ENCODE measurements at regions not wholly inside any gene's neighbourhood (a gene's known extent, or its start where the extent isn't known, plus 50 kb on each side); places are given as distances from the start of the nearest gene placed in this dataset.

DNA sequence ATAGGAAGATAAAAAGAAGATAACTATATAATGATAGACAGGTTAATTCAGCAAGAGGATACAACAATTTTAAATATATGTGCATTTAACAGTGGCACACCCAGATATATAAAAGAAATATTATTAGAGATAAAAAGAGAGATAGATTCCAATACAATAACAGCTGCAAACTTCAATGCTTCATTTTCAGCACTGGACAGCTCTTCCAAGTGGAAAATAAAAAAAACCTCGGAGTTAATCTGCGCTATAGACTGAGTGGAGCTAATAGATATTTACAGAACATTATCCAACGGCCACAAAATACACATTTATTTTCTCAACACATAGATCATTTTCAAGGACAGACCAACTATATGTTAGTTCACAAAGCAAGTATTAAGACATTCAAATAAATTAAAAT, 1229.5 kb upstream of the CDH6 start:
- Histone ChIP-seq H3K27me3 (ENCODE audit: insufficient read depth, poor library complexity, severe bottlenecking) (peaks cover 14% of the 10 kb centered on the region), H3K27ac (ENCODE audit: poor library complexity, severe bottlenecking) (no peak overlapping the region), H3K9me3 (ENCODE audit: severe bottlenecking) (no peaks in the 10 kb centered on the region), H3K36me3 (ENCODE audit: low read depth) (no peaks in the 10 kb centered on the region), H3K4me1 (ENCODE audit: insufficient read depth, poor library complexity, severe bottlenecking) (no peaks in the 10 kb centered on the region), H3K4me3 (ENCODE audit: severe bottlenecking) (no peak overlapping the region)
- ATAC-seq (ENCODE audit: low read depth) (no peak), DNase-seq (ENCODE audit: low spot score) (no peak)
- TF ChIP-seq, protein P1, sequence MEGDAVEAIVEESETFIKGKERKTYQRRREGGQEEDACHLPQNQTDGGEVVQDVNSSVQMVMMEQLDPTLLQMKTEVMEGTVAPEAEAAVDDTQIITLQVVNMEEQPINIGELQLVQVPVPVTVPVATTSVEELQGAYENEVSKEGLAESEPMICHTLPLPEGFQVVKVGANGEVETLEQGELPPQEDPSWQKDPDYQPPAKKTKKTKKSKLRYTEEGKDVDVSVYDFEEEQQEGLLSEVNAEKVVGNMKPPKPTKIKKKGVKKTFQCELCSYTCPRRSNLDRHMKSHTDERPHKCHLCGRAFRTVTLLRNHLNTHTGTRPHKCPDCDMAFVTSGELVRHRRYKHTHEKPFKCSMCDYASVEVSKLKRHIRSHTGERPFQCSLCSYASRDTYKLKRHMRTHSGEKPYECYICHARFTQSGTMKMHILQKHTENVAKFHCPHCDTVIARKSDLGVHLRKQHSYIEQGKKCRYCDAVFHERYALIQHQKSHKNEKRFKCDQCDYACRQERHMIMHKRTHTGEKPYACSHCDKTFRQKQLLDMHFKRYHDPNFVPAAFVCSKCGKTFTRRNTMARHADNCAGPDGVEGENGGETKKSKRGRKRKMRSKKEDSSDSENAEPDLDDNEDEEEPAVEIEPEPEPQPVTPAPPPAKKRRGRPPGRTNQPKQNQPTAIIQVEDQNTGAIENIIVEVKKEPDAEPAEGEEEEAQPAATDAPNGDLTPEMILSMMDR (IDR thresholded peaks at IDR 0.05; ENCODE audit: poor library complexity, severe bottlenecking): no peak

DNA sequence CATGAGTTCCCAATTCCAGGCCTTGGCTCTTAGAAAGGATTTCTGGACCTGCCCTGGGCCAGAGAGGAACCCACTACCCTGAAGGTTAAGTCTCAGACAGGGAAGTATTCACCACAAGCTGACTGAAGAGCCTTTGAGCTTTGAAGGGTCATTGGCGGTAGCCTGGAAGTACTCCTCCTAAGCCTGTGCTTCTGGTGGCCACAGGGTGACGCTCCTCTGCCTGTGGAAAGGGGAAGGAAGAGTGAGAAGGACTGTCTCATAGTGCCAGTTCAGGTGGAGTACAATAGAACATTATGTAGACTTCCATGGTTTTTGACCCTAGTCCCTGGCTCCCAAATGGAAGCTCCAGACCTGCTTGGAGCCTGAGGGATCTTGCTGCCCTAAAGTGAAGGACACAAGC, 1233.2 kb upstream of the CDH6 start:
- TF ChIP-seq, protein P1 (IDR thresholded peaks at IDR 0.05; ENCODE audit: poor library complexity, severe bottlenecking): no peak
- no peaks in the 10 kb centered on the region for H3K4me1 ChIP-seq (ENCODE audit: insufficient read depth, poor library complexity, severe bottlenecking)
- no peaks in the 10 kb centered on the region for H3K36me3 ChIP-seq (ENCODE audit: low read depth)
- H3K27ac ChIP-seq (ENCODE audit: poor library complexity, severe bottlenecking): no peak overlapping the region
- DNase-seq (ENCODE audit: low spot score) (no peak), ATAC-seq (ENCODE audit: low read depth) (no peak)
- H3K27me3 ChIP-seq (ENCODE audit: insufficient read depth, poor library complexity, severe bottlenecking): peaks cover 12% of the 10 kb centered on the region
- H3K4me3 ChIP-seq (ENCODE audit: severe bottlenecking): no peak overlapping the region
- no peaks in the 10 kb centered on the region for H3K9me3 ChIP-seq (ENCODE audit: severe bottlenecking)

DNA sequence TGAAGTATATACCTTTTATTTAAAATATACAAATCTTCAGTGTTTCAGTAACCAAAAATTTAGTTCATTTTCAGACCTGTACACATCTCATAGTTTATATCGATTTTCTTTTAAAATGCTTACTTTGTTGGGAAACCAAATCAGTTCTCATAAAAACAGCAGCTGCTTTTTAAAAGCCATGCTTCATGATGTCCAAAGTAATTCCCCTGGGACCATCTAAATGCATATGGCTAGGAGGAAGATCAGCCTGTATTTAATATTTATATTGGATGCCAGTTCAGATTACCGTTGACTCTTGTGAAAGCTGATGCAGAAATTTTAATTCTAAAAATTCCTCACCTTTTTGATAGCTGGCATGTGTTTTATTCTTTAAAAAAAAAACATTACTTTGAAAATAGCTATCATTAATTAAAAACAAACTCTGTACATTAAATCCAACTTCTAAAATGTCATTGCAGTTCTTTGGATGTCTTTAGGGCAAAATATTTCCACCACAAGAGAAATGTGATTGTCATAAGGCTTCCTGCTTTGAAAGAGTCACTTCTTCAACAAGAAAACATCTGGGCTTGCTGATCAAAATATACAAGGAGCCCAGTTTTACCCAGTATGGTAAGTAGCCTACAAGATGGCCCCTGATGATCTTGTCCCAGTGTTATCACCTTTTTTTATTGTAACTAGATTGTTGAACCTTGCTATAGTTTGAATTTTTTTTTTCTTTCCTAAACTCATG, 1242.9 kb upstream of the CDH6 start:
- H3K36me3 ChIP-seq (ENCODE audit: low read depth): no peaks in the 10 kb centered on the region
- no peak for DNase-seq (ENCODE audit: low spot score)
- no peak overlapping the region for H3K4me3 ChIP-seq (ENCODE audit: severe bottlenecking)
- TF ChIP-seq, protein P1 (IDR thresholded peaks at IDR 0.05; ENCODE audit: poor library complexity, severe bottlenecking): no peak
- no peaks in the 10 kb centered on the region for H3K27me3 ChIP-seq (ENCODE audit: insufficient read depth, poor library complexity, severe bottlenecking)
- no peaks in the 10 kb centered on the region for H3K9me3 ChIP-seq (ENCODE audit: severe bottlenecking)
- no peak overlapping the region for H3K27ac ChIP-seq (ENCODE audit: poor library complexity, severe bottlenecking)
- ATAC-seq (ENCODE audit: low read depth): no peak
- no peaks in the 10 kb centered on the region for H3K4me1 ChIP-seq (ENCODE audit: insufficient read depth, poor library complexity, severe bottlenecking)

DNA sequence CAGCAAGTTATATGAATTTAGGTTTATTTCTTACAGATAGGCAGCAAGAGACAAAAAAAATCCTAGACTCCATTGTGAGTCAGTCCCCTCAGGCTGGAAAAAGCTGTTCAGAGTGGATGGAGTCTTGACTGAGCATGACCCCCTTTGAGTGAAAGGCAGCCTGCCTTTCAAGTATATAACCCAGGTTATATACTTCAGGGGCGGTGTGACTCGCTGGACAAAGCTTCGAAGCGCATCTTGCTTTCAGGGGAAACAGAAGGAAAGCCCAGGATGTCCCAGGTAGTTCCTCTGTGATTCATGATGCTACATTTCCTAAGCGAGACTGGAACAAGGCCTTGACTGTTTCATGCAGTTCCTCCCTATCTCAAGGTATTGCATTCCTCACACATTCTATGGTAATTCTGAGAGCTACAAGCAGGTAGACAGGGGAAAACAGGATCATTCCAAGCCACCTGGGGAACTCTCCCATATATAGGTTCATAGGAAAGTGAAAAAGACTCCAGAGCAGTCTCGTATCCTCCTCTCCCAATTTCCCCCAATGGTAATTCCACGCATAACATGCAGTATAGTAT, 1244.1 kb upstream of the CDH6 start:
- Histone ChIP-seq H3K4me1 (ENCODE audit: insufficient read depth, poor library complexity, severe bottlenecking) (no peaks in the 10 kb centered on the region), H3K27ac (ENCODE audit: poor library complexity, severe bottlenecking) (no peak overlapping the region), H3K36me3 (ENCODE audit: low read depth) (no peaks in the 10 kb centered on the region), H3K4me3 (ENCODE audit: severe bottlenecking) (no peak overlapping the region), H3K27me3 (ENCODE audit: insufficient read depth, poor library complexity, severe bottlenecking) (no peaks in the 10 kb centered on the region), H3K9me3 (ENCODE audit: severe bottlenecking) (no peaks in the 10 kb centered on the region)
- DNase-seq (ENCODE audit: low spot score) (no peak), ATAC-seq (ENCODE audit: low read depth) (peak; percentile 29; the same call in 2 of the 3 replicates)
- TF ChIP-seq, protein P1 (IDR thresholded peaks at IDR 0.05; ENCODE audit: poor library complexity, severe bottlenecking): no peak

DNA sequence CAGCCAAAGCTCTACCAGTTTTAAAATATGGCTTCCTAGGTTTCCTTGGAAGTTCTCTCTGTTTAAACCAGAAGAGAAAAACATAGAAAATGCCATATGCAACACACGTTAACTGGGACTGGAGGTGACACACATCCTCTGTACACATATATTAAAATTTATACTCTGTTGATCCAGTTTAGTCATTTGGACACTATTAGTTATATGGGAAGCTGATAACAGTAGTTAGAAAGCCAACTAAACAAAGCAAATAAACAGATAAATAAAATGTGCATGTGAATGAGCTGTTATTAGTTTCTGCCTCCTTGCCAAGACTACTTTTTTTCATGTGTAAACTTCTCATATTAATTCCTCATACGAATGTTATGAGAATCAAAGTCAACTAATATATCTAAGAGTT, 1249.2 kb upstream of the CDH6 start:
- no peak for ATAC-seq (ENCODE audit: low read depth)
- TF ChIP-seq, protein P1 (IDR thresholded peaks at IDR 0.05; ENCODE audit: poor library complexity, severe bottlenecking): no peak

More for the DNA sequence above, 1249.2 kb upstream of the CDH6 start:
- Histone ChIP-seq H3K27ac (ENCODE audit: poor library complexity, severe bottlenecking) (no peak overlapping the region), H3K27me3 (ENCODE audit: insufficient read depth, poor library complexity, severe bottlenecking) (no peaks in the 10 kb centered on the region), H3K4me1 (ENCODE audit: insufficient read depth, poor library complexity, severe bottlenecking) (no peaks in the 10 kb centered on the region), H3K36me3 (ENCODE audit: low read depth) (no peaks in the 10 kb centered on the region), H3K9me3 (ENCODE audit: severe bottlenecking) (no peaks in the 10 kb centered on the region), H3K4me3 (ENCODE audit: severe bottlenecking) (no peak overlapping the region)
- no peak for DNase-seq (ENCODE audit: low spot score)
